MM.1S (cell line): ENCODE measurements at regions not wholly inside any gene's neighbourhood (a gene's known extent, or its start where the extent isn't known, plus 50 kb on each side); places are given as distances from the start of the nearest gene placed in this dataset.

Experiments used
- EZH2 ChIP-seq: fragments of 300-600 bp; sonication (generic); optimal IDR thresholded peaks from 2 replicates; pipeline ENCODE3; 2017; ENCODE audit warnings: low read depth, mild to moderate bottlenecking, antibody characterized with exemption, low read length, mixed read lengths
- TF ChIP-seq, protein P1 (sequence below): fragments of 300-600 bp; sonication (generic); IDR thresholded peaks from 2 replicates; pipeline ENCODE4 v1.5.1; 2016; ENCODE audit warnings: antibody characterized with exemption, low read length, mixed read lengths

DNA sequence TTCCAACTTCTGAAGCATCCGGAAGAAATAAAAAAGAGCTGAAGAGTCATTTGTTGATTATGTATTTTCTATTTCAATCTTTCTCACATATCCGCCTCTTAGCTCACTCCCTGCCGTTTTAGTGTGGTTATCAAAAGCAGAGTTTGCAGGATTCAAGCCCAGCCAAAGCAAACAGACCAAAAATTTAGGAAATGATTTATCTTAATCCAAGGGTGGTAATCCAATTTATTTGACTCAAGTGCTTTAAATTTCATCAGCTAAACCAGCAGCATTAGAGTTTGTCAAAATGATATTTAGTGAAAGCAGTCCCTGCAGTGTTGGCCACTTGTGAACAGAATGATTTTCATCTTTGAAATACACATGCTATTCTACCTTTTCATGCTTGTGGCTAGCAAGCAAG, 129.3 kb upstream of the CCDC68 start:
- TF ChIP-seq, protein P1, sequence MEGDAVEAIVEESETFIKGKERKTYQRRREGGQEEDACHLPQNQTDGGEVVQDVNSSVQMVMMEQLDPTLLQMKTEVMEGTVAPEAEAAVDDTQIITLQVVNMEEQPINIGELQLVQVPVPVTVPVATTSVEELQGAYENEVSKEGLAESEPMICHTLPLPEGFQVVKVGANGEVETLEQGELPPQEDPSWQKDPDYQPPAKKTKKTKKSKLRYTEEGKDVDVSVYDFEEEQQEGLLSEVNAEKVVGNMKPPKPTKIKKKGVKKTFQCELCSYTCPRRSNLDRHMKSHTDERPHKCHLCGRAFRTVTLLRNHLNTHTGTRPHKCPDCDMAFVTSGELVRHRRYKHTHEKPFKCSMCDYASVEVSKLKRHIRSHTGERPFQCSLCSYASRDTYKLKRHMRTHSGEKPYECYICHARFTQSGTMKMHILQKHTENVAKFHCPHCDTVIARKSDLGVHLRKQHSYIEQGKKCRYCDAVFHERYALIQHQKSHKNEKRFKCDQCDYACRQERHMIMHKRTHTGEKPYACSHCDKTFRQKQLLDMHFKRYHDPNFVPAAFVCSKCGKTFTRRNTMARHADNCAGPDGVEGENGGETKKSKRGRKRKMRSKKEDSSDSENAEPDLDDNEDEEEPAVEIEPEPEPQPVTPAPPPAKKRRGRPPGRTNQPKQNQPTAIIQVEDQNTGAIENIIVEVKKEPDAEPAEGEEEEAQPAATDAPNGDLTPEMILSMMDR = no peak
- no peak for TF ChIP-seq EZH2
